Pancreas (tissue), 10 donors: ENCODE measurements at regions not wholly inside any gene's neighbourhood (a gene's known extent, or its start where the extent isn't known, plus 50 kb on each side); places are given as distances from the start of the nearest gene placed in this dataset.

Source experiments
- ATAC-seq, 4 donors: fragments of 200-7000 bp; cut with Tn5 transposase; one replicate each; pipeline versions ENCODE4 v1.8.0 to v1.9.1; 2020; ENCODE audit warnings: mild to moderate bottlenecking in 4 of 4, moderate library complexity in 4 of 4
- DNase-seq, 6 donors: peaks; one replicate each; pipeline ENCODE4 v3.0.0-alpha.2; 2020
- FAIRE-seq: peaks from 2 replicates; lab custom pipeline; 2012; peaks lifted over from hg19 to GRCh38; lab: Jason Lieb, UNC
- H3K27ac ChIP-seq, 4 donors: fragments of 200-600 bp; sonication (generic); 1 replicate in 3 of 4; 2 replicates in 1 of 4; pipeline versions ENCODE4 v1.5.0 to v1.8.0; 2020
- H3K27me3 ChIP-seq, 4 donors: fragments of 200-600 bp; one replicate each; pipeline ENCODE4 v1.8.0; 2021
- H3K36me3 ChIP-seq, 3 donors: fragments of 200-600 bp; sonication (generic) in 1 of 3; one replicate each; pipeline versions ENCODE4 v1.5.0 to v1.8.0; 2020 to 2021
- H3K4me1 ChIP-seq, 3 donors: fragments of 200-600 bp; one replicate each; pipeline ENCODE4 v1.8.0; 2021
- H3K4me3 ChIP-seq, 4 donors: fragments of 200-600 bp; sonication (generic) in 2 of 4; one replicate each; pipeline versions ENCODE4 v1.5.0 to v1.8.0; 2020 to 2021
- H3K9me3 ChIP-seq, 4 donors: fragments of 200-600 bp; one replicate each; pipeline ENCODE4 v1.8.0; 2021
- CTCF ChIP-seq, 4 donors: fragments of 200-600 bp; sonication (generic) in 3 of 4; IDR thresholded peaks; one replicate each; pipeline versions ENCODE4 v1.5.0 to v1.8.0; 2021; ENCODE audit warnings: antibody characterized with exemption in 4 of 4
- WGBS, 2 donors: extraction: QIAGEN DNeasy Blood & Tissue Kit; methylation state at CpG; one replicate each; pipeline ENCODE4 v1.1.7; 2013; 5-methylcytosine and 5-hydroxymethylcytosine counted together
- intact Hi-C, 3 donors: fragments of 100-400 bp; cut with DNase I; formaldehyde crosslinking; loops; one replicate each; pipeline versions ENCODE4 v1.11.1 to v1.14.2; 2022
- donor health status: healthy with polysubstance abuse.
- donor health status: DM: no; HTN: no; CAD: no; lungs with moderate emphysema.
- donor health status: DM: no; HTN: no; CAD: no.
- donor health status: control.
- donor health status: control.
- donor health status: Bipolar disorder and iron deficiency.
- donor health status: DM: yes; HTN: yes; CAD: no.
- donor health status: DM: no; HTN: no; CAD: no.
- donor health status: DM: no; HTN: no; CAD: no.
- donor health status: DM: yes; HTN: yes; CAD: no.

- 50 to 55% methylated on average over 8 of the region's 8 CpGs for WGBS, 2 donors
- Histone ChIP-seq H3K36me3 (no peaks in the 10 kb centered on the region), H3K9me3 (no peaks in the 10 kb centered on the region), H3K4me3 (no peak overlapping the region), H3K27ac (no peak overlapping the region), H3K27me3 (no peaks in the 10 kb centered on the region), H3K4me1 (peaks cover 0 to 5% (median 0%) of the 10 kb centered on the region in 3 donors)
- intact Hi-C loops = no loop called here
- no peak for TF ChIP-seq CTCF (IDR thresholded peaks at IDR 0.05)
- ATAC-seq (peak in 1 of 4 donors; percentile 21), FAIRE-seq (no peak), DNase-seq (no peak)
Measured at GRCh38 chr15:39230205-39230907, 350.5 kb upstream of the THBS1 start.

GRCh38 chr15:39230908-39231285 is 350.0 kb upstream of the THBS1 start:
- no peak for ATAC-seq

GRCh38 chr15:39232512-39232911 is 348.4 kb upstream of the THBS1 start:
- intact Hi-C loops = no loop called here
- Histone ChIP-seq H3K36me3 (no peaks in the 10 kb centered on the region), H3K27ac (no peak overlapping the region), H3K4me3 (no peak overlapping the region), H3K9me3 (no peaks in the 10 kb centered on the region), H3K27me3 (no peaks in the 10 kb centered on the region), H3K4me1 (peaks cover 0 to 5% (median 0%) of the 10 kb centered on the region in 3 donors)
- no peak for TF ChIP-seq CTCF (IDR thresholded peaks at IDR 0.05)
- peak in 1 of 4 donors; percentile 23 for ATAC-seq
- FAIRE-seq = no peak
- no peak for DNase-seq
- 92 to 94% methylated on average over 4 of the region's 4 CpGs for WGBS, 2 donors

More at GRCh38 chr15:39230908-39231285, 350.0 kb upstream of the THBS1 start:
- no peak for FAIRE-seq
- no peak for TF ChIP-seq CTCF (IDR thresholded peaks at IDR 0.05)
- Histone ChIP-seq H3K4me1 (peaks cover 0 to 5% (median 0%) of the 10 kb centered on the region in 3 donors), H3K27me3 (no peaks in the 10 kb centered on the region), H3K27ac (no peak overlapping the region), H3K4me3 (no peak overlapping the region), H3K36me3 (no peaks in the 10 kb centered on the region), H3K9me3 (no peaks in the 10 kb centered on the region)
- intact Hi-C loops = no loop called here
- 98 to 100% methylated on average over 1 of the region's 1 CpG for WGBS, 2 donors
- no peak for DNase-seq

GRCh38 chr15:39235084-39235795 is 345.6 kb upstream of the THBS1 start:
- peaks cover 0 to 5% (median 0%) of the 10 kb centered on the region in 3 donors for H3K4me1 ChIP-seq
- no peak for ATAC-seq
- intact Hi-C loops = no loop called here
- WGBS, 2 donors = 89 to 90% methylated on average over 5 of the region's 5 CpGs
- no peak for FAIRE-seq
- H3K27ac ChIP-seq = no peak overlapping the region
- no peak overlapping the region for H3K4me3 ChIP-seq
- H3K27me3 ChIP-seq = no peaks in the 10 kb centered on the region
- H3K36me3 ChIP-seq = no peaks in the 10 kb centered on the region
- DNase-seq = no peak
- no peaks in the 10 kb centered on the region for H3K9me3 ChIP-seq
- TF ChIP-seq CTCF (IDR thresholded peaks at IDR 0.05) = no peak

- Histone ChIP-seq H3K9me3 (no peaks in the 10 kb centered on the region), H3K27me3 (no peaks in the 10 kb centered on the region), H3K27ac (no peak overlapping the region), H3K4me3 (no peak overlapping the region), H3K36me3 (no peaks in the 10 kb centered on the region), H3K4me1 (no peaks in the 10 kb centered on the region)
- FAIRE-seq = no peak
- no peak for TF ChIP-seq CTCF (IDR thresholded peaks at IDR 0.05)
- DNase-seq = no peak
- intact Hi-C loops = no loop called here
- no peak for ATAC-seq
Measured at GRCh38 chr15:39236375-39236774, 344.5 kb upstream of the THBS1 start.
